Fibroblast of lung (primary cell): ENCODE measurements at regions not wholly inside any gene's neighbourhood (a gene's known extent, or its start where the extent isn't known, plus 50 kb on each side); places are given as distances from the start of the nearest gene placed in this dataset.

Experiments
- DNase-seq, 2 donors: peaks; one replicate each; pipeline versions ENCODE4 v3.0.0 to v3.0.0-alpha.2; 2010; ENCODE audit warnings: low read depth in 2 of 2
- H2AFZ ChIP-seq: 2 replicates; pipeline ENCODE4 v1.5.1; 2012; ENCODE audit warnings: low read length, control low read depth, inconsistent platforms
- H3K27ac ChIP-seq: 2 replicates; pipeline ENCODE4 v1.5.1; 2011; ENCODE audit warnings: low read length, control low read depth; ENCODE audit not compliant: insufficient read depth
- H3K27me3 ChIP-seq: 2 replicates; pipeline ENCODE4 v1.5.1; 2011; ENCODE audit warnings: mild to moderate bottlenecking, low read length; ENCODE audit not compliant: control insufficient read depth, insufficient read depth
- H3K36me3 ChIP-seq: 2 replicates; pipeline ENCODE4 v1.5.1; 2011; ENCODE audit warnings: low read length; ENCODE audit not compliant: control insufficient read depth, insufficient read depth
- H3K4me1 ChIP-seq: 2 replicates; pipeline ENCODE4 v1.5.1; 2011; ENCODE audit warnings: low read length; ENCODE audit not compliant: control insufficient read depth, insufficient read depth; ENCODE audit errors: extremely low read depth
- H3K4me2 ChIP-seq: 2 replicates; pipeline ENCODE4 v1.5.1; 2011; ENCODE audit warnings: low read length, control low read depth; ENCODE audit not compliant: insufficient read depth; ENCODE audit errors: extremely low read depth
- H3K4me3 ChIP-seq, 4 experiments: fragments of 200-600 bp in 1 of 4; sonication (generic) in 1 of 4; replicated peaks in 1 of 4; 2 replicates each; pipeline ENCODE4 v1.5.1; 2011 to 2016; ENCODE audit warnings: low read length in 4 of 4, low read depth in 3 of 4, mild to moderate bottlenecking in 3 of 4, control low read depth in 2 of 4, inconsistent platforms in 1 of 4, mixed read lengths in 1 of 4; ENCODE audit not compliant: insufficient read depth in 1 of 4; ENCODE audit errors: control extremely low read depth in 1 of 4
- H3K79me2 ChIP-seq: 2 replicates; pipeline ENCODE4 v1.5.1; 2012; ENCODE audit warnings: mild to moderate bottlenecking, low read length, inconsistent platforms; ENCODE audit not compliant: control insufficient read depth, insufficient read depth
- H3K9ac ChIP-seq: 2 replicates; pipeline ENCODE4 v1.5.1; 2011; ENCODE audit warnings: mild to moderate bottlenecking, low read length, control low read depth; ENCODE audit not compliant: insufficient read depth
- H3K9me3 ChIP-seq: 2 replicates; pipeline ENCODE4 v1.5.1; 2012; ENCODE audit warnings: low read depth, low read length; ENCODE audit not compliant: control insufficient read depth, insufficient read depth
- H4K20me1 ChIP-seq: 2 replicates; pipeline ENCODE4 v1.5.1; 2011; ENCODE audit warnings: low read length; ENCODE audit not compliant: control insufficient read depth, insufficient read depth; ENCODE audit errors: extremely low read depth
- EZH2 ChIP-seq: IDR thresholded peaks from 2 replicates; pipeline ENCODE4 v1.5.1; 2012; ENCODE audit warnings: low read length, control low read depth, mild to moderate bottlenecking; ENCODE audit errors: missing control alignments
- TF ChIP-seq, protein P1 (sequence below), 2 donors: IDR thresholded peaks in 1 of 2; conservative IDR thresholded peaks in 1 of 2; 1 replicate in 1 of 2; 2 replicates in 1 of 2; pipeline ENCODE4 v1.5.1; 2011 to 2012; ENCODE audit warnings: low read length in 2 of 2, control low read depth in 1 of 2, inconsistent platforms in 1 of 2, low read depth in 1 of 2, mild to moderate bottlenecking in 1 of 2

DNA sequence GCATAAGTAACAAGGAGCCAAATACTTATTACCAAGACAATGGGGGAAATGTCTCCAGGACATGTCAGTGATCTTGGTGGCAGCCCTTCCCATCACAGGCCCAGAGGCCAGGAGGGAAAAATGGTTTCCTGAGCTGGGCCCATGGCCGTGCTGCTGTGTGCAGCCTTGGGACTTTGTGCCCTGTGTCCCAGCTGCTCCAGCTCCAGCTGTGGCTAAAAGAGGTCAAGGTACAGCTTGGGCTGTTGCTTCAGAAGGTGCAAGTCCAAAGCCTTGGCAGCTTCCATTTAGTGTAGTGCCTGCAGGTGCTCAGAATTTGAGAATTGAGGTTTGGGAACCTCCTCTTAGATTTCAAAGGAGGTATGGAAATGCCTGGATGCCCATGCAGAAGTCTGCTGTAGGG lies 212.3 kb upstream of the DCN start:
- no peaks in the 10 kb centered on the region for H4K20me1 ChIP-seq
- no peaks in the 10 kb centered on the region for H3K79me2 ChIP-seq
- DNase-seq: no peak
- no peak overlapping the region for H3K4me3 ChIP-seq
- H3K27ac ChIP-seq: no peak overlapping the region
- H3K4me2 ChIP-seq: no peak overlapping the region
- no peak overlapping the region for H3K9ac ChIP-seq
- H3K27me3 ChIP-seq: no peaks in the 10 kb centered on the region
- no peaks in the 10 kb centered on the region for H3K4me1 ChIP-seq
- TF ChIP-seq, protein P1, sequence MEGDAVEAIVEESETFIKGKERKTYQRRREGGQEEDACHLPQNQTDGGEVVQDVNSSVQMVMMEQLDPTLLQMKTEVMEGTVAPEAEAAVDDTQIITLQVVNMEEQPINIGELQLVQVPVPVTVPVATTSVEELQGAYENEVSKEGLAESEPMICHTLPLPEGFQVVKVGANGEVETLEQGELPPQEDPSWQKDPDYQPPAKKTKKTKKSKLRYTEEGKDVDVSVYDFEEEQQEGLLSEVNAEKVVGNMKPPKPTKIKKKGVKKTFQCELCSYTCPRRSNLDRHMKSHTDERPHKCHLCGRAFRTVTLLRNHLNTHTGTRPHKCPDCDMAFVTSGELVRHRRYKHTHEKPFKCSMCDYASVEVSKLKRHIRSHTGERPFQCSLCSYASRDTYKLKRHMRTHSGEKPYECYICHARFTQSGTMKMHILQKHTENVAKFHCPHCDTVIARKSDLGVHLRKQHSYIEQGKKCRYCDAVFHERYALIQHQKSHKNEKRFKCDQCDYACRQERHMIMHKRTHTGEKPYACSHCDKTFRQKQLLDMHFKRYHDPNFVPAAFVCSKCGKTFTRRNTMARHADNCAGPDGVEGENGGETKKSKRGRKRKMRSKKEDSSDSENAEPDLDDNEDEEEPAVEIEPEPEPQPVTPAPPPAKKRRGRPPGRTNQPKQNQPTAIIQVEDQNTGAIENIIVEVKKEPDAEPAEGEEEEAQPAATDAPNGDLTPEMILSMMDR (conservative IDR thresholded peaks at IDR 0.05 in 1 of 2, IDR thresholded peaks at IDR 0.05 in 1 of 2; ENCODE audit: low read depth in 1 of 2, low read length in 2 of 2): no peak
- TF ChIP-seq EZH2: no peak
- H3K9me3 ChIP-seq: no peaks in the 10 kb centered on the region
- H2AFZ ChIP-seq: no peak overlapping the region
- H3K36me3 ChIP-seq: no peaks in the 10 kb centered on the region

GRCh38 chr12:91388573-91388972 lies 206.0 kb upstream of the DCN start:
- no peaks in the 10 kb centered on the region for H3K79me2 ChIP-seq
- no peaks in the 10 kb centered on the region for H3K9me3 ChIP-seq
- H3K4me3 ChIP-seq: no peak overlapping the region
- peaks cover 6% of the 10 kb centered on the region for H3K27me3 ChIP-seq
- H2AFZ ChIP-seq: no peak overlapping the region
- no peak overlapping the region for H3K4me2 ChIP-seq
- H3K27ac ChIP-seq: no peak overlapping the region
- no peaks in the 10 kb centered on the region for H4K20me1 ChIP-seq
- TF ChIP-seq, protein P1 (conservative IDR thresholded peaks at IDR 0.05 in 1 of 2, IDR thresholded peaks at IDR 0.05 in 1 of 2; ENCODE audit: low read depth in 1 of 2, low read length in 2 of 2): no peak
- TF ChIP-seq EZH2: no peak
- no peaks in the 10 kb centered on the region for H3K36me3 ChIP-seq
- no peak overlapping the region for H3K9ac ChIP-seq
- H3K4me1 ChIP-seq: no peaks in the 10 kb centered on the region
- DNase-seq: no peak

- H3K36me3 ChIP-seq: no peaks in the 10 kb centered on the region
- H3K27me3 ChIP-seq: peaks cover 6% of the 10 kb centered on the region
- no peak overlapping the region for H3K4me3 ChIP-seq
- H3K9ac ChIP-seq: no peak overlapping the region
- H3K27ac ChIP-seq: no peak overlapping the region
- no peaks in the 10 kb centered on the region for H4K20me1 ChIP-seq
- no peaks in the 10 kb centered on the region for H3K79me2 ChIP-seq
- H3K9me3 ChIP-seq: no peaks in the 10 kb centered on the region
- H3K4me1 ChIP-seq: no peaks in the 10 kb centered on the region
- TF ChIP-seq, protein P1 (conservative IDR thresholded peaks at IDR 0.05 in 1 of 2, IDR thresholded peaks at IDR 0.05 in 1 of 2; ENCODE audit: low read depth in 1 of 2, low read length in 2 of 2): no peak
- TF ChIP-seq EZH2: no peak
- H2AFZ ChIP-seq: no peak overlapping the region
- no peak for DNase-seq
- H3K4me2 ChIP-seq: no peak overlapping the region
Measured at GRCh38 chr12:91387461-91388134, 205.0 kb upstream of the DCN start.
